Activated CD4-positive, alpha-beta memory T cell treated with anti-CD3 and anti-CD28 coated beads for 36 hours (primary cell): ENCODE measurements at regions not wholly inside any gene's neighbourhood (a gene's known extent, or its start where the extent isn't known, plus 50 kb on each side); places are given as distances from the start of the nearest gene placed in this dataset.
"Not testable (repeated sequence)": the region's sequence is repeated elsewhere in the genome, so short reads cannot be mapped to it uniquely, and the experiment has no call there.

Experiments
- CTCF ChIA-PET: fragments of 350-600 bp; sonication (Branson Sonifier 250); formaldehyde crosslinking; loops from one replicate; lab custom pipeline; 2021; ENCODE audit warnings: antibody characterized with exemption, inconsistent platforms; lab: Charles Lee
- POLR2A ChIA-PET: fragments of 350-600 bp; sonication (Branson Sonifier 250); formaldehyde crosslinking; loops from one replicate; lab custom pipeline; 2021; ENCODE audit warnings: antibody characterized with exemption; lab: Charles Lee
- DNase-seq: peaks from one replicate; pipeline ENCODE4 v3.0.0-alpha.2; 2020
- H3K27ac Mint-ChIP-seq: one replicate; pipeline ENCODE4 v1.8.0; 2021; ENCODE audit warnings: mixed read lengths
- H3K27me3 Mint-ChIP-seq: one replicate; pipeline ENCODE4 v1.8.0; 2021; ENCODE audit warnings: mixed read lengths
- H3K36me3 Mint-ChIP-seq: one replicate; pipeline ENCODE4 v1.8.0; 2021; ENCODE audit warnings: mixed read lengths
- H3K4me1 Mint-ChIP-seq: one replicate; pipeline ENCODE4 v1.8.0; 2021; ENCODE audit warnings: low read depth, mixed read lengths
- H3K4me3 Mint-ChIP-seq: one replicate; pipeline ENCODE4 v1.8.0; 2021; ENCODE audit warnings: mild to moderate bottlenecking, mixed read lengths
- H3K9me3 Mint-ChIP-seq: one replicate; pipeline ENCODE4 v1.8.0; 2021; ENCODE audit warnings: mixed read lengths
- intact Hi-C: fragments of 100-400 bp; cut with micrococcal nuclease; formaldehyde crosslinking; loops from one replicate; pipeline ENCODE4 v1.15.1; 2023

- POLR2A ChIA-PET = no interaction called here
- H3K4me1 Mint-ChIP-seq = no peaks in the 10 kb centered on the region
- H3K27me3 Mint-ChIP-seq = peaks cover 14% of the 10 kb centered on the region
- intact Hi-C loops = no loop called here
- no peak overlapping the region for H3K27ac Mint-ChIP-seq
- H3K36me3 Mint-ChIP-seq = no peaks in the 10 kb centered on the region
- H3K4me3 Mint-ChIP-seq = no peak overlapping the region
- CTCF ChIA-PET = no interaction called here
- DNase-seq = no peak
- no peaks in the 10 kb centered on the region for H3K9me3 Mint-ChIP-seq
These were observed 458.8 kb downstream of the ICE1 start for GRCh38 chr5:5881294-5881693.

GRCh38 chr5:5880077-5880763, 457.7 kb downstream of the ICE1 start:
- intact Hi-C loops = no loop called here

GRCh38 chr5:5857396-5857795, 434.9 kb downstream of the ICE1 start:
- Mint-ChIP-seq H3K36me3 (no peaks in the 10 kb centered on the region), H3K27ac (no peak overlapping the region), H3K4me3 (no peak overlapping the region), H3K9me3 (no peaks in the 10 kb centered on the region), H3K4me1 (no peaks in the 10 kb centered on the region), H3K27me3 (peaks cover 4% of the 10 kb centered on the region)
- intact Hi-C loops = no loop called here
- DNase-seq = no peak
- POLR2A ChIA-PET = no interaction called here
- CTCF ChIA-PET = no interaction called here

More at GRCh38 chr5:5880077-5880763, 457.7 kb downstream of the ICE1 start:
- Mint-ChIP-seq H3K9me3 (no peaks in the 10 kb centered on the region), H3K4me1 (no peaks in the 10 kb centered on the region), H3K36me3 (no peaks in the 10 kb centered on the region), H3K4me3 (no peak overlapping the region), H3K27ac (no peak overlapping the region), H3K27me3 (peaks cover 12% of the 10 kb centered on the region)
- no peak for DNase-seq
- ChIA-PET POLR2A (no interaction called here), CTCF (no interaction called here)

GRCh38 chr5:5854087-5854486, 431.6 kb downstream of the ICE1 start:
- H3K27ac Mint-ChIP-seq = no peak overlapping the region
- peaks cover 5% of the 10 kb centered on the region for H3K27me3 Mint-ChIP-seq
- H3K9me3 Mint-ChIP-seq = no peaks in the 10 kb centered on the region
- no peak for DNase-seq
- H3K4me1 Mint-ChIP-seq = no peaks in the 10 kb centered on the region
- no peak overlapping the region for H3K4me3 Mint-ChIP-seq
- intact Hi-C loops = no loop called here
- H3K36me3 Mint-ChIP-seq = no peaks in the 10 kb centered on the region
- POLR2A ChIA-PET = no interaction called here
- CTCF ChIA-PET = no interaction called here

- intact Hi-C loops = no loop called here
- Mint-ChIP-seq H3K27me3 (peaks cover 1% of the 10 kb centered on the region), H3K36me3 (no peaks in the 10 kb centered on the region), H3K27ac (no peak overlapping the region), H3K4me3 (no peak overlapping the region), H3K9me3 (no peaks in the 10 kb centered on the region), H3K4me1 (no peaks in the 10 kb centered on the region)
- no peak for DNase-seq
- ChIA-PET POLR2A (no interaction called here), CTCF (no interaction called here)
These were observed 416.0 kb downstream of the ICE1 start for GRCh38 chr5:5838493-5838892.

- H3K27me3 Mint-ChIP-seq, H3K4me3 Mint-ChIP-seq, H3K27ac Mint-ChIP-seq, CTCF ChIA-PET, DNase-seq, H3K4me1 Mint-ChIP-seq, POLR2A ChIA-PET, intact Hi-C loops, H3K9me3 Mint-ChIP-seq, H3K36me3 Mint-ChIP-seq: not testable (repeated sequence)
These were observed 409.1 kb downstream of the ICE1 start for GRCh38 chr5:5831622-5832021.

- Mint-ChIP-seq H3K36me3 (no peaks in the 10 kb centered on the region), H3K4me1 (no peaks in the 10 kb centered on the region), H3K27me3 (peaks cover 3% of the 10 kb centered on the region), H3K9me3 (no peaks in the 10 kb centered on the region), H3K27ac (no peak overlapping the region), H3K4me3 (no peak overlapping the region)
- intact Hi-C loops = no loop called here
- ChIA-PET CTCF (no interaction called here), POLR2A (no interaction called here)
- no peak for DNase-seq
These were observed 406.1 kb downstream of the ICE1 start for GRCh38 chr5:5828619-5829018.

- H3K27ac Mint-ChIP-seq = no peak overlapping the region
- no peaks in the 10 kb centered on the region for H3K9me3 Mint-ChIP-seq
- peaks cover 4% of the 10 kb centered on the region for H3K27me3 Mint-ChIP-seq
- H3K36me3 Mint-ChIP-seq = no peaks in the 10 kb centered on the region
- no peaks in the 10 kb centered on the region for H3K4me1 Mint-ChIP-seq
- ChIA-PET POLR2A (no interaction called here), CTCF (no interaction called here)
- no peak overlapping the region for H3K4me3 Mint-ChIP-seq
- no peak for DNase-seq
- intact Hi-C loops = no loop called here
These were observed 404.4 kb downstream of the ICE1 start for GRCh38 chr5:5826911-5827310.

GRCh38 chr5:5822729-5823257, 400.3 kb downstream of the ICE1 start:
- ChIA-PET POLR2A (no interaction called here), CTCF (no interaction called here)
- H3K4me3 Mint-ChIP-seq = no peak overlapping the region
- no peaks in the 10 kb centered on the region for H3K36me3 Mint-ChIP-seq
- peaks cover 6% of the 10 kb centered on the region for H3K27me3 Mint-ChIP-seq
- no peaks in the 10 kb centered on the region for H3K9me3 Mint-ChIP-seq
- H3K4me1 Mint-ChIP-seq = no peaks in the 10 kb centered on the region
- no peak for DNase-seq
- intact Hi-C loops = no loop called here
- H3K27ac Mint-ChIP-seq = no peak overlapping the region

- CTCF ChIA-PET = no interaction called here
- POLR2A ChIA-PET = no interaction called here
- Mint-ChIP-seq H3K36me3 (no peaks in the 10 kb centered on the region), H3K4me3 (no peak overlapping the region), H3K9me3 (no peaks in the 10 kb centered on the region), H3K27ac (no peak overlapping the region), H3K27me3 (peaks cover 3% of the 10 kb centered on the region), H3K4me1 (no peaks in the 10 kb centered on the region)
- no peak for DNase-seq
- intact Hi-C loops = no loop called here
These were observed 394.5 kb downstream of the ICE1 start for GRCh38 chr5:5816960-5817359.

GRCh38 chr5:5813441-5813840, 391.0 kb downstream of the ICE1 start:
- no peak for DNase-seq
- no peaks in the 10 kb centered on the region for H3K4me1 Mint-ChIP-seq
- H3K27ac Mint-ChIP-seq = no peak overlapping the region

GRCh38 chr5:5810461-5810860, 388.0 kb downstream of the ICE1 start:
- H3K9me3 Mint-ChIP-seq = no peaks in the 10 kb centered on the region
- DNase-seq = no peak
- intact Hi-C loops = no loop called here
- no peaks in the 10 kb centered on the region for H3K36me3 Mint-ChIP-seq
- ChIA-PET POLR2A (no interaction called here), CTCF (no interaction called here)
- no peaks in the 10 kb centered on the region for H3K4me1 Mint-ChIP-seq
- H3K27ac Mint-ChIP-seq = no peak overlapping the region
- H3K4me3 Mint-ChIP-seq = no peak overlapping the region
- no peaks in the 10 kb centered on the region for H3K27me3 Mint-ChIP-seq

More at GRCh38 chr5:5813441-5813840, 391.0 kb downstream of the ICE1 start:
- Mint-ChIP-seq H3K9me3 (no peaks in the 10 kb centered on the region), H3K36me3 (no peaks in the 10 kb centered on the region), H3K27me3 (no peaks in the 10 kb centered on the region), H3K4me3 (no peak overlapping the region)
- ChIA-PET CTCF (no interaction called here), POLR2A (no interaction called here)
- intact Hi-C loops = no loop called here

- ChIA-PET POLR2A (no interaction called here), CTCF (no interaction called here)
- Mint-ChIP-seq H3K27ac (no peak overlapping the region), H3K27me3 (no peaks in the 10 kb centered on the region), H3K4me3 (no peak overlapping the region), H3K36me3 (no peaks in the 10 kb centered on the region), H3K4me1 (no peaks in the 10 kb centered on the region), H3K9me3 (no peaks in the 10 kb centered on the region)
- no peak for DNase-seq
- intact Hi-C loops = no loop called here
These were observed 383.4 kb downstream of the ICE1 start for GRCh38 chr5:5805916-5806315.
